ENCODE measurements at regions not wholly inside any gene's neighbourhood (a gene's known extent, or its start where the extent isn't known, plus 50 kb on each side); places are given as distances from the start of the nearest gene placed in this dataset.

- TF ChIP-seq, protein P1, sequence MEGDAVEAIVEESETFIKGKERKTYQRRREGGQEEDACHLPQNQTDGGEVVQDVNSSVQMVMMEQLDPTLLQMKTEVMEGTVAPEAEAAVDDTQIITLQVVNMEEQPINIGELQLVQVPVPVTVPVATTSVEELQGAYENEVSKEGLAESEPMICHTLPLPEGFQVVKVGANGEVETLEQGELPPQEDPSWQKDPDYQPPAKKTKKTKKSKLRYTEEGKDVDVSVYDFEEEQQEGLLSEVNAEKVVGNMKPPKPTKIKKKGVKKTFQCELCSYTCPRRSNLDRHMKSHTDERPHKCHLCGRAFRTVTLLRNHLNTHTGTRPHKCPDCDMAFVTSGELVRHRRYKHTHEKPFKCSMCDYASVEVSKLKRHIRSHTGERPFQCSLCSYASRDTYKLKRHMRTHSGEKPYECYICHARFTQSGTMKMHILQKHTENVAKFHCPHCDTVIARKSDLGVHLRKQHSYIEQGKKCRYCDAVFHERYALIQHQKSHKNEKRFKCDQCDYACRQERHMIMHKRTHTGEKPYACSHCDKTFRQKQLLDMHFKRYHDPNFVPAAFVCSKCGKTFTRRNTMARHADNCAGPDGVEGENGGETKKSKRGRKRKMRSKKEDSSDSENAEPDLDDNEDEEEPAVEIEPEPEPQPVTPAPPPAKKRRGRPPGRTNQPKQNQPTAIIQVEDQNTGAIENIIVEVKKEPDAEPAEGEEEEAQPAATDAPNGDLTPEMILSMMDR (IDR thresholded peaks at IDR 0.05) = no peak
- no peak for TF ChIP-seq POLR2A (IDR thresholded peaks at IDR 0.05)
These were observed 98.0 kb upstream of the RORA start for GRCh38 chr15:61327019-61327631.
